ENCODE measurements at regions not wholly inside any gene's neighbourhood (a gene's known extent, or its start where the extent isn't known, plus 50 kb on each side); places are given as distances from the start of the nearest gene placed in this dataset.

DNA sequence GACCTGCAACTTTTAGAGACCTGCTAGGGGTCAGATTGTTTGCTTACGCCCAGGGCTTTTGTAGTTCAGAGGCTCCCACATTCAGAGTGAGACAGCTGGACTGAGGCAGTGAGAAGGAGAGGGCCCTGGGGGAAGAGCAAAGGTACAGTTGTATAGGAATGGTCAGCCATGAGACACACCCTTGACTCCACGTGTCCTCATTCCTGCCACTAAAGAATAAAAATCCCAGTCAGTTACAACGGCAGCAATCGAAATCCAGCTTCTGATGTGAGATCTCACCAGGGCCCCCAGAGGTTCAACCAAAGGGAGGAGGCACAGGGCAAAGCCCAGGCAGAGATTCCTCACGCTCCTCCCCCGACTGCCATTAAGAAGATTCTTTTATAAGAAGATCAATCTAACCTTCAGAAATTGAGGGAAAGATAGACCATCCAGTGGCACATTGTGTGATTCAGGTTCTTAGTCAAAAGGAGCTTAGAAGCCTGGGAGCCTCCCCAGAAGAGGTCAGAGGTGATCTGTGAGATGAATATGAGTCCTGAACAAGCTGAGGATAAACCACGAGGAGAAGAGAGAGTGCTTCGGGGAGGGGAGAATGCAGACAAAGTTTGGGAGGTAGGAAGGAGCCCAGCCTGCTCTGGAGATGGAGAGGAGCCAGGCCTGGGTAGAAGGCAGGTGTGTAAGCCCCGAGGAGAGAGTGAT, 317.0 kb downstream of the CYP26B1 start:
- no peak for DNase-seq

DNA sequence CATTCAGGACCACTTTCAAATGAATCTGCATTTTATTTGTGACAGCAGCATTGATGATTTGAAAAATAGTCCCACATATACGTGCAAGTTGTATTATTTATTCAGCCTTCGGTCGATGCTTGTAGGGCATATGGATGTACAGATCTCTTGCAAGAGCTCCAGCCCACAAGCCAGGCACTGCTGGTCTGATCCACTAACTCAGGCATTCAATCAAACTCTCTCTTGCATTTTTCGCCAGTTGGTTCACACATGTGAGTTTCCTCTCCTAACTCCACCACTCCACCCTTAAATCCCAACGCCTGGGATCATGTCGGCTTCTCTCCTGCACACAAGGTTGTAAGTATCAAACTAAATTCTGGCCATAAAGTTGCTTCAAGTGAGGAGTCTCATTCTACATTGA, 318.7 kb downstream of the CYP26B1 start:
- TF ChIP-seq, protein P1, sequence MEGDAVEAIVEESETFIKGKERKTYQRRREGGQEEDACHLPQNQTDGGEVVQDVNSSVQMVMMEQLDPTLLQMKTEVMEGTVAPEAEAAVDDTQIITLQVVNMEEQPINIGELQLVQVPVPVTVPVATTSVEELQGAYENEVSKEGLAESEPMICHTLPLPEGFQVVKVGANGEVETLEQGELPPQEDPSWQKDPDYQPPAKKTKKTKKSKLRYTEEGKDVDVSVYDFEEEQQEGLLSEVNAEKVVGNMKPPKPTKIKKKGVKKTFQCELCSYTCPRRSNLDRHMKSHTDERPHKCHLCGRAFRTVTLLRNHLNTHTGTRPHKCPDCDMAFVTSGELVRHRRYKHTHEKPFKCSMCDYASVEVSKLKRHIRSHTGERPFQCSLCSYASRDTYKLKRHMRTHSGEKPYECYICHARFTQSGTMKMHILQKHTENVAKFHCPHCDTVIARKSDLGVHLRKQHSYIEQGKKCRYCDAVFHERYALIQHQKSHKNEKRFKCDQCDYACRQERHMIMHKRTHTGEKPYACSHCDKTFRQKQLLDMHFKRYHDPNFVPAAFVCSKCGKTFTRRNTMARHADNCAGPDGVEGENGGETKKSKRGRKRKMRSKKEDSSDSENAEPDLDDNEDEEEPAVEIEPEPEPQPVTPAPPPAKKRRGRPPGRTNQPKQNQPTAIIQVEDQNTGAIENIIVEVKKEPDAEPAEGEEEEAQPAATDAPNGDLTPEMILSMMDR (IDR thresholded peaks at IDR 0.05), result no peak
- ATAC-seq (no peak), DNase-seq (no peak)
- intact Hi-C loops (cut with DNase I, micrococcal nuclease), result no loop called here
- Histone ChIP-seq H3K36me3 (ENCODE audit: low read depth) (no peaks in the 10 kb centered on the region), H3K4me1 (ENCODE audit: low read depth) (no peaks in the 10 kb centered on the region), H3K4me3 (no peak overlapping the region), H3K9me3 (no peaks in the 10 kb centered on the region)

More for the DNA sequence above, 317.0 kb downstream of the CYP26B1 start:
- no peak overlapping the region for H3K4me3 ChIP-seq
- intact Hi-C loops (cut with DNase I, micrococcal nuclease), result no loop called here
- TF ChIP-seq, protein P1 (IDR thresholded peaks at IDR 0.05), result no peak
- no peaks in the 10 kb centered on the region for H3K36me3 ChIP-seq (ENCODE audit: low read depth)
- H3K9me3 ChIP-seq, result no peaks in the 10 kb centered on the region
- no peaks in the 10 kb centered on the region for H3K4me1 ChIP-seq (ENCODE audit: low read depth)
- no peak for ATAC-seq

DNA sequence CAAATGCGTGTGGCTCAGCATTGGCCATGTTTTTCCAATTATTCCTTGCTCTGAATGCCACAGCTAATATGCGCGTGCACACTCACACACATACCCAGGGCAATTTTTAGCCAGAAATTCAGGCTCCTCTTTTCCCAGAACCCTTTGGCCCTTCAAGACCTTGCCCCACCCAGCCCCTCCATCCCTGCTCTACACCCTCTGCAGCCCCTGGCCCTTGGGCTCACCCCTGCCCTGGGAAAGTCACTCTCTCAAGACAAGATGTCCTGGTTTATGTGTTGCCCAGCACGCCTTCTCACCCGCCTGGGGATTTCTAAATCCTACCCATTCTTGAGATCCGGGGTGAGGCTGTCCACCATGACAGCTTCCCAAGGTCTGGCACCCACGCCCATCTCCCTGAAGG, 319.7 kb downstream of the CYP26B1 start:
- no peak overlapping the region for H3K4me3 ChIP-seq

DNA sequence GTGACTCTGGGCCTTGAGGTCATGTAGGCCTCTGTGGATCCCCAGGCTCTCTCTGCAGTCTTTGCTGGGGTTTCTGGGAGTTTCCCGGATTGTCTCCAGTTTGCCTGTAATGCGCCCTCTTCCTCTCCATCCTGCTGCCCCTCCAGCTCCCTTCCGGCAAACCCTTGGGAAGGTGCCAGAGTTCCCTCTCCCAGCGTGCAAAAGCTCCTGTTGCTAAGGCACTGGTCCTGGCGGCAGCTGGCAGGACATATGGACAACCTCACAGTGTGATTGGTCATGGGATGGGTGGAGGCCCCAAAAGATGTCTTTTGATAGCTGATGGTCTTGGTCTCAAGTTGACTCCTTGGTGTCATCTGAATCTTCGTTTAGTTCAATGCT, 320.1 kb downstream of the CYP26B1 start:
- no peaks in the 10 kb centered on the region for H3K36me3 ChIP-seq (ENCODE audit: low read depth)
- TF ChIP-seq, protein P1 (IDR thresholded peaks at IDR 0.05), result no peak
- ATAC-seq, result no peak

More for the DNA sequence above, 319.7 kb downstream of the CYP26B1 start:
- Histone ChIP-seq H3K4me1 (ENCODE audit: low read depth) (no peaks in the 10 kb centered on the region), H3K36me3 (ENCODE audit: low read depth) (no peaks in the 10 kb centered on the region), H3K9me3 (no peaks in the 10 kb centered on the region)
- intact Hi-C loops (cut with DNase I, micrococcal nuclease), result no loop called here
- ATAC-seq (no peak), DNase-seq (no peak)
- TF ChIP-seq, protein P1 (IDR thresholded peaks at IDR 0.05), result no peak

DNA sequence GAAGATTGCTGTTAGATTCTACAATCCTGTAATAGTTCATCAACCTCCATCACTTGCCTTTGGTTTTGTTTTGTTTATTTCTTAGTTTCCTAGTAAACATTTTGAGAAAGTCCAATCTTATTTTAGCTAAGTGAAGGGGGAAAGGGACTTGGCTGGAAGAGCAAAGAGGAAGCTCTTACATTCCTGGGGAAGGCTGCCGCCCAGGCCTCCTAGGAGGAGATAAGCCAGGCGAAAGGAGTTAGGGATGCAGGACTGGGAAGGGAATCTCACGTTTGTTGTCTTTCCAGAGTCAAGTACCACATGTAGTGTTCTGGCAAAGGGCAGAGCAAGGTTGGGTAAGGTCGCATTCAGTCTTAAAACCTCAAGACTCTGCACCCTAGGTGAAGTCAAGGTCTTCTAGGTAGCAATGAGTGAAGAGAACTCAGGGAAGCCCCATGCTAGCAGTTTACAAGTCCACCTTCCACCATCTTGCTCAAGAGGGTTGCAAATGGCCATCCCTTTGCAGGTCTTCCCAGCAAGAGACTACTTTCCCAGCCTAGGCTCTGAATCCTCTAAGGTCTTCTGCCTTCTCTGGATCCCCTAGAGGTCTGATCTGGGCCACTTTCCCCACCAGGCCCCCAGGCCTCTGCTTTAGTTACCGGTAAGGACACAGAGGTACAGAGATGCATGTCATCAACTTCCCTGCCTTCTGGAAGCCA, 320.7 kb downstream of the CYP26B1 start:
- H3K4me1 ChIP-seq (ENCODE audit: low read depth), result no peaks in the 10 kb centered on the region
- DNase-seq (no peak), ATAC-seq (no peak)
- no peaks in the 10 kb centered on the region for H3K9me3 ChIP-seq
- no peak overlapping the region for H3K4me3 ChIP-seq
- no peaks in the 10 kb centered on the region for H3K36me3 ChIP-seq (ENCODE audit: low read depth)
- TF ChIP-seq, protein P1 (IDR thresholded peaks at IDR 0.05), result no peak
- intact Hi-C loops (cut with DNase I, micrococcal nuclease), result no loop called here

More for the DNA sequence above, 320.1 kb downstream of the CYP26B1 start:
- DNase-seq, result no peak
- H3K4me3 ChIP-seq, result no peak overlapping the region
- H3K4me1 ChIP-seq (ENCODE audit: low read depth), result no peaks in the 10 kb centered on the region
- intact Hi-C loops (cut with DNase I, micrococcal nuclease), result no loop called here
- H3K9me3 ChIP-seq, result no peaks in the 10 kb centered on the region

Measured in mucosa of descending colon (tissue), 3 donors.